ENCODE measurements at regions not wholly inside any gene's neighbourhood (a gene's known extent, or its start where the extent isn't known, plus 50 kb on each side); places are given as distances from the start of the nearest gene placed in this dataset.

GRCh38 chr13:64867856-64868255 is 2362.3 kb downstream of the PCDH9 start:
- TF ChIP-seq ZFX (IDR thresholded peaks at IDR 0.05; ENCODE audit: borderline replicate concordance) (no peak), CTCF (IDR thresholded peaks at IDR 0.05) (no peak)
- H3K27ac ChIP-seq: no peak overlapping the region

- H3K27ac ChIP-seq: no peak overlapping the region
- no peak for TF ChIP-seq ZFX (IDR thresholded peaks at IDR 0.05; ENCODE audit: borderline replicate concordance)
Measured at GRCh38 chr13:64866331-64866730, 2363.8 kb downstream of the PCDH9 start.

- TF ChIP-seq ZFX (IDR thresholded peaks at IDR 0.05; ENCODE audit: borderline replicate concordance) (no peak), CTCF (IDR thresholded peaks at IDR 0.05) (no peak)
Measured at GRCh38 chr13:64855506-64855905, 2374.6 kb downstream of the PCDH9 start.

GRCh38 chr13:64850017-64850416 is 2380.1 kb downstream of the PCDH9 start:
- TF ChIP-seq ZFX (IDR thresholded peaks at IDR 0.05; ENCODE audit: borderline replicate concordance) (no peak), CTCF (IDR thresholded peaks at IDR 0.05) (no peak)
- no peak overlapping the region for H3K27ac ChIP-seq

More at GRCh38 chr13:64855506-64855905, 2374.6 kb downstream of the PCDH9 start:
- no peak overlapping the region for H3K27ac ChIP-seq

GRCh38 chr13:64849196-64849595 is 2380.9 kb downstream of the PCDH9 start:
- TF ChIP-seq ZFX (IDR thresholded peaks at IDR 0.05; ENCODE audit: borderline replicate concordance) (no peak), CTCF (IDR thresholded peaks at IDR 0.05) (no peak)
- H3K27ac ChIP-seq: no peak overlapping the region

- no peak overlapping the region for H3K27ac ChIP-seq
- TF ChIP-seq ZFX (IDR thresholded peaks at IDR 0.05; ENCODE audit: borderline replicate concordance) (no peak), CTCF (IDR thresholded peaks at IDR 0.05) (no peak)
Measured at GRCh38 chr13:64847767-64848166, 2382.4 kb downstream of the PCDH9 start.

- TF ChIP-seq ZFX (IDR thresholded peaks at IDR 0.05; ENCODE audit: borderline replicate concordance): no peak
- TF ChIP-seq CTCF (IDR thresholded peaks at IDR 0.05): no peak
- no peak overlapping the region for H3K27ac ChIP-seq
Measured at GRCh38 chr13:64845110-64845509, 2385.0 kb downstream of the PCDH9 start.

- no peak for TF ChIP-seq CTCF (IDR thresholded peaks at IDR 0.05)
- no peak for TF ChIP-seq ZFX (IDR thresholded peaks at IDR 0.05; ENCODE audit: borderline replicate concordance)
- no peak overlapping the region for H3K27ac ChIP-seq
Measured at GRCh38 chr13:64819081-64819480, 2411.1 kb downstream of the PCDH9 start.

Measured in 22Rv1 (cell line).